Lower lobe of right lung (tissue), 2 donors: ENCODE measurements at regions not wholly inside any gene's neighbourhood (a gene's known extent, or its start where the extent isn't known, plus 50 kb on each side); places are given as distances from the start of the nearest gene placed in this dataset.

ENCODE experiments used
- ATAC-seq, 2 donors: fragments of 200-7000 bp; cut with Tn5 transposase; one replicate each; pipeline ENCODE4 v1.9.1; 2020 to 2022; ENCODE audit warnings: mild to moderate bottlenecking in 2 of 2, moderate library complexity in 2 of 2
- DNase-seq: peaks from one replicate; pipeline ENCODE4 v3.0.0-alpha.2; 2020
- H3K27ac ChIP-seq: fragments of 200-600 bp; one replicate; pipeline ENCODE4 v1.8.0; 2022
- H3K27me3 ChIP-seq: fragments of 200-600 bp; one replicate; pipeline ENCODE4 v1.8.0; 2022; ENCODE audit warnings: low read depth
- H3K36me3 ChIP-seq: fragments of 200-600 bp; one replicate; pipeline ENCODE4 v1.8.0; 2022; ENCODE audit warnings: mild to moderate bottlenecking
- H3K4me1 ChIP-seq: fragments of 200-600 bp; one replicate; pipeline ENCODE4 v1.8.0; 2022
- H3K4me3 ChIP-seq: fragments of 200-600 bp; one replicate; pipeline ENCODE4 v1.8.0; 2022; ENCODE audit warnings: mild to moderate bottlenecking
- H3K9me3 ChIP-seq: fragments of 200-600 bp; one replicate; pipeline ENCODE4 v1.8.0; 2022
- CTCF ChIP-seq: fragments of 200-600 bp; IDR thresholded peaks from one replicate; pipeline ENCODE4 v1.8.0; 2022; ENCODE audit warnings: antibody characterized with exemption, mild to moderate bottlenecking
- intact Hi-C: fragments of 100-400 bp; cut with DNase I; formaldehyde crosslinking; loops from one replicate; pipeline ENCODE4 v1.11.0; 2022
- donor health status: DM: no; HTN: yes; CAD: no; lungs with severe emphysema.

DNA sequence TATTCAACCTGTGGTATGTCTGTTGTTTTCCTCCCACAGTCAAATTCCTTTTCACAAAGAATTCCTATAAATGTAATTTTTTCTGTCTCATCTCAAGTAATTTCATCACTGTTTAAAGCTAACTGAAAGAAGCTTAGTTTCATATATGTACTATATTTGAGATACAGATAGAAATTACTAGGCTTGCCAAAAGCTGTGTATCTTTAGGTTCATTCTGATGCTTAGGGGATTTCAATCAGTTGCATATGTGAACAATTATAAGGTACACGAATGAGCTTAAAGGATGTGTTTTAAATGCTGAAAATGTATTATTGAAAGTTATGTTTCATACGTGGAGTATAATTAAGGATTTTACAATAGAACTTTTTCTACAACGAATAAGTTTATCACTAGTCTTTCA lies 59.2 kb upstream of the DSG1 start:
- ATAC-seq (no peak), DNase-seq (no peak)
- Histone ChIP-seq H3K27me3 (no peaks in the 10 kb centered on the region), H3K9me3 (no peaks in the 10 kb centered on the region), H3K4me1 (no peaks in the 10 kb centered on the region), H3K4me3 (no peak overlapping the region), H3K36me3 (no peaks in the 10 kb centered on the region), H3K27ac (no peak overlapping the region)
- intact Hi-C loops: no loop called here
- TF ChIP-seq CTCF: no peak

DNA sequence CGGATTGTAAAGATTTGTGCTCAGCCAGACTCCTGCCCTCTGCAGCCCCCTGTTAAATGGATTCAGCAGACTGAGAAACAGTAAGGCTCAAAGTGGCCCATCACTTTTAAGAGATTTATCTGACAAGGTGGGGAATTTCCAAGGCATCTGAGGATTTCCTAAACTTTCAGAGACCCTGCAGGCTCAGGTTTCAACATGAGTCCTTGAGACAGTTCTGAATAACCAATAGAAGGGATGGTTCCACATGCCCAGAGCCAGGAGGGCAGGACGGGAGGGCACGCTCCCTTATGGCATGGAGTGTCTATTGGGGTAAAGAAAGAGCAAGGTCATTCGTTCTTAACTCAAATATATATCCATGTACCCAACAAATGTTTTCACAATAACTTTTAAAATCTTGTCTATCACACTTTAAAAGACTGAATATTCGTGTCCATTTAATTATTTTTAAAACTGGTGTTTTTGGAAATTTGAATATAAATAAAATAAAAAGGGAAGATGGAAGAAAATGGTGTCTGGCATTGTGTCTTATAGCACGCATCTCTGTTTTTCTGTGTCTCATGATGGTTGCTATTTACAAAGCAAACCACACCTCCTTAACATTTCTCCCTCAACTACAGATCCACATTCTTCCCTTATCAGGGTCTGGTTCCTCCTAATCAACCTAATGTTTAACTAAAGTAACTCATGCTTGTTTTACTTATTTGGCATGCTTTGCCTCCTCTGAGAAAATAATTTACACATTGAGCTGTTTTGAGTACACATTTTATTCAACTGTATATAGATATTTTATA lies 56.0 kb upstream of the DSG1 start:
- Histone ChIP-seq H3K27me3 (no peaks in the 10 kb centered on the region), H3K4me3 (no peak overlapping the region), H3K4me1 (no peaks in the 10 kb centered on the region), H3K9me3 (no peaks in the 10 kb centered on the region), H3K27ac (no peak overlapping the region), H3K36me3 (no peaks in the 10 kb centered on the region)
- intact Hi-C loops: no loop called here
- DNase-seq (no peak), ATAC-seq (peak; percentile 42 to 91)
- no peak for TF ChIP-seq CTCF

- no peak for TF ChIP-seq CTCF
- no peak for ATAC-seq
- Histone ChIP-seq H3K27me3 (no peaks in the 10 kb centered on the region), H3K9me3 (no peaks in the 10 kb centered on the region), H3K4me3 (no peak overlapping the region), H3K4me1 (peaks cover 4% of the 10 kb centered on the region), H3K27ac (no peak overlapping the region), H3K36me3 (no peaks in the 10 kb centered on the region)
- intact Hi-C loops: no loop called here
- DNase-seq: no peak
These were observed 50.0 kb upstream of the DSG1 start for GRCh38 chr18:31267823-31268481.
